ENCODE measurements at regions not wholly inside any gene's neighbourhood (a gene's known extent, or its start where the extent isn't known, plus 50 kb on each side); places are given as distances from the start of the nearest gene placed in this dataset.
"Not testable (repeated sequence)": the region's sequence is repeated elsewhere in the genome, so short reads cannot be mapped to it uniquely, and the experiment has no call there.

GRCh38 chr3:197618408-197618807 lies 62.6 kb upstream of the BDH1 start:
- H3K27me3 ChIP-seq; H3K4me3 ChIP-seq; intact Hi-C loops (cut with DNase I; ENCODE audit: low total_unique reads); H3K27ac ChIP-seq; H3K9me3 ChIP-seq; H3K4me1 ChIP-seq; DNase-seq: not testable (repeated sequence)
- peaks cover 56 to 82% (median 74%) of the 10 kb centered on the region in 3 donors for H3K36me3 ChIP-seq

GRCh38 chr3:197615430-197615829 lies 59.7 kb upstream of the BDH1 start:
- TF ChIP-seq, protein P1, sequence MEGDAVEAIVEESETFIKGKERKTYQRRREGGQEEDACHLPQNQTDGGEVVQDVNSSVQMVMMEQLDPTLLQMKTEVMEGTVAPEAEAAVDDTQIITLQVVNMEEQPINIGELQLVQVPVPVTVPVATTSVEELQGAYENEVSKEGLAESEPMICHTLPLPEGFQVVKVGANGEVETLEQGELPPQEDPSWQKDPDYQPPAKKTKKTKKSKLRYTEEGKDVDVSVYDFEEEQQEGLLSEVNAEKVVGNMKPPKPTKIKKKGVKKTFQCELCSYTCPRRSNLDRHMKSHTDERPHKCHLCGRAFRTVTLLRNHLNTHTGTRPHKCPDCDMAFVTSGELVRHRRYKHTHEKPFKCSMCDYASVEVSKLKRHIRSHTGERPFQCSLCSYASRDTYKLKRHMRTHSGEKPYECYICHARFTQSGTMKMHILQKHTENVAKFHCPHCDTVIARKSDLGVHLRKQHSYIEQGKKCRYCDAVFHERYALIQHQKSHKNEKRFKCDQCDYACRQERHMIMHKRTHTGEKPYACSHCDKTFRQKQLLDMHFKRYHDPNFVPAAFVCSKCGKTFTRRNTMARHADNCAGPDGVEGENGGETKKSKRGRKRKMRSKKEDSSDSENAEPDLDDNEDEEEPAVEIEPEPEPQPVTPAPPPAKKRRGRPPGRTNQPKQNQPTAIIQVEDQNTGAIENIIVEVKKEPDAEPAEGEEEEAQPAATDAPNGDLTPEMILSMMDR (IDR thresholded peaks at IDR 0.05), result no peak
- Histone ChIP-seq H3K27me3 (no peaks in the 10 kb centered on the region), H3K9me3 (no peaks in the 10 kb centered on the region), H3K4me3 (no peak overlapping the region), H3K27ac (no peak overlapping the region), H3K4me1 (no peaks in the 10 kb centered on the region), H3K36me3 (peaks cover 68 to 93% (median 83%) of the 10 kb centered on the region in 3 donors)
- intact Hi-C loops (cut with DNase I; ENCODE audit: low total_unique reads), result no loop called here
- no peak for DNase-seq

DNA sequence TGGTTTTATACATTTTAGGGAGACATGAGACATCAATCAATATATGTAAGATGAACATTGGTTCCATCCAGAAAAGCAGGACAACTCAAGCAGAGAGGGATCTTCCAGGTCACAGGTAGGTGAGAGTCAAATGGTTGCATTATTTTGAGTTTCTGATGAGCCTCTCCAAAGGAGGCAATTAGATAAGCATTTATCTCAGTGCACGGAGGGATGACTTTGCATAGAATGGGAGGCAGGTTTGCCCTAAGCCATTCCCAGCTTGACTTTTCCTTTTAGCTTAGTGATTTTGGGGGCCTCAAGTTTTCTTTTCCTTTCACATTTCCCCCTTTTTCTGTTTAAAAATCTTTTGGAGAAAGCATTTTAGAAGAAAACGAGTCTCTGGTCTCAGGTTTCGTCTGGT lies 58.4 kb upstream of the BDH1 start:
- H3K27me3 ChIP-seq; DNase-seq; H3K27ac ChIP-seq; H3K4me1 ChIP-seq; H3K4me3 ChIP-seq; H3K9me3 ChIP-seq; intact Hi-C loops (cut with DNase I; ENCODE audit: low total_unique reads): not testable (repeated sequence)
- peaks cover 56 to 91% (median 80%) of the 10 kb centered on the region in 3 donors for H3K36me3 ChIP-seq

DNA sequence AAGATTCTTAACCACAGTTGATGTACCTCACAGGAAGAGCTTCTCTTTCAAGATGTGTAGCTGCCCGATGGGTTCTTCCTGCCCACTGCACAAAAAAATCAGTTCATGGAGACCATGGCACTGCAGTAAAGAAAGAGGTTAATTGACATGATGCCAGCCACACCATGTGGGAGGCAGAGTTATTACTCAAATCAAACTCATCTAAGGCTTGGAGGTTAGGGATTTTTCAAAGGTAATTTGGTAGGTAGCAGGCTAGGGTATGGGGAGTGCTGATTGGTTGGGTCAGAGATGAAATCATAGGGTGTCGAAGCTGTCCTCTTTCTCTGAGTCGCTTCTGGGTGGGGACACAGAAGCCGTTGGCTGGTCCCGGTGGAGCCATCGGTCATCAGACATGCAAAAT lies 57.4 kb upstream of the BDH1 start:
- TF ChIP-seq, protein P1 (IDR thresholded peaks at IDR 0.05), result no peak
- no peaks in the 10 kb centered on the region for H3K27me3 ChIP-seq
- H3K4me1 ChIP-seq, result no peaks in the 10 kb centered on the region
- intact Hi-C loops (cut with DNase I; ENCODE audit: low total_unique reads), result no loop called here
- H3K4me3 ChIP-seq, result no peak overlapping the region
- H3K27ac ChIP-seq, result no peak overlapping the region
- DNase-seq, result no peak
- peaks cover 54 to 93% (median 81%) of the 10 kb centered on the region in 3 donors for H3K36me3 ChIP-seq
- H3K9me3 ChIP-seq, result no peaks in the 10 kb centered on the region

GRCh38 chr3:197611255-197611654 lies 55.5 kb upstream of the BDH1 start:
- Histone ChIP-seq H3K27me3 (no peaks in the 10 kb centered on the region), H3K9me3 (no peaks in the 10 kb centered on the region), H3K27ac (no peak overlapping the region), H3K4me3 (no peak overlapping the region), H3K4me1 (no peaks in the 10 kb centered on the region), H3K36me3 (peaks cover 54 to 98% (median 86%) of the 10 kb centered on the region in 3 donors)
- intact Hi-C loops (cut with DNase I; ENCODE audit: low total_unique reads), result no loop called here
- TF ChIP-seq, protein P1 (IDR thresholded peaks at IDR 0.05), result no peak
- no peak for DNase-seq

DNA sequence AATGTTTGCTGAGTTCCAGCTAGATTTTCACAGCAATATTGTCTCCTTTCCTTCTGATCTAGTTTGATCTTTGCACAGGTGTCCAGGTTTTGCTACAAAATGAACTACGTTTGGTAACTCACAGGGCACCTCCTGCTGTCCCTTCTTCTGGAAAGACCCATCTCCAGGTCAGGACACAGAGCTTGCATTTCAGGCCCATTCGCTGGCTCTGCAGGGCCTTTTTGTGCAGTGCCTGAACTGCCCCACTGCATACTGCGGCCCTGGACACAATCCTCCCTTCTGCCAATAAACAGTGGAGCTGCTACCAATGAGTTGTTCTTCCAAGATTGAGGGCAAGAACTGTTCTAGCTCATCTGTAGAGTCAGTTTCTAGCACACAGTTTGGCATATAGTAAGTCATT lies 50.7 kb upstream of the BDH1 start:
- intact Hi-C loops (cut with DNase I; ENCODE audit: low total_unique reads), result no loop called here
- Histone ChIP-seq H3K27me3 (no peaks in the 10 kb centered on the region), H3K9me3 (no peaks in the 10 kb centered on the region), H3K4me1 (no peaks in the 10 kb centered on the region), H3K36me3 (peaks cover 15 to 79% (median 53%) of the 10 kb centered on the region in 3 donors), H3K4me3 (no peak overlapping the region), H3K27ac (no peak overlapping the region)
- DNase-seq, result no peak
- TF ChIP-seq, protein P1 (IDR thresholded peaks at IDR 0.05), result no peak

Measured in tibial artery (tissue), 4 donors.